ENCODE measurements at regions not wholly inside any gene's neighbourhood (a gene's known extent, or its start where the extent isn't known, plus 50 kb on each side); places are given as distances from the start of the nearest gene placed in this dataset.

DNA sequence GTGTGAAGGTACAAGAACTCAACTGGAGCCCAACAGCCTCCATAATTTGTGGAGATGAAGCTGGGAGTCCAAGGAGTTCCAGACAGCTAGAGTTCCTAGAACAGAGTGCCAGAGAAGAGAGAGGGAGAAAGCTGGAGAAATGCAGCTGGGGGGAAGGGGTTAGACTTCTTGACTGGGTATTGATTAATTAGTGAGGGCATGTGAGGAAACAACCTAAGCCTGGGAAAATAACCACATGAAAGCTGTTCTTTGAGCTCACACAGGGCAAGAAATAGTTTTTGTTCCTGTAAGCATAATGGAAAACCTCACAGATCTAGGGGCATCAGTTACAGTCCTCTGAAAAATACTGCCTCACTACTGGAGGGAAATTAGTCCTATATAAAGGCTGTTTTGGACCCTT lies 230.5 kb upstream of the FKBP1C start:
- no peaks in the 10 kb centered on the region for H3K36me3 ChIP-seq (ENCODE audit: control insufficient read depth in 2 of 2, insufficient read depth in 1 of 2, low read length in 2 of 2)
- CTCF ChIA-PET = interaction anchor here (0.6 kb wide), 1 partner anchor 21 kb away, joined by 6 read pairs; no protein-coding TSS in a partner anchor

DNA sequence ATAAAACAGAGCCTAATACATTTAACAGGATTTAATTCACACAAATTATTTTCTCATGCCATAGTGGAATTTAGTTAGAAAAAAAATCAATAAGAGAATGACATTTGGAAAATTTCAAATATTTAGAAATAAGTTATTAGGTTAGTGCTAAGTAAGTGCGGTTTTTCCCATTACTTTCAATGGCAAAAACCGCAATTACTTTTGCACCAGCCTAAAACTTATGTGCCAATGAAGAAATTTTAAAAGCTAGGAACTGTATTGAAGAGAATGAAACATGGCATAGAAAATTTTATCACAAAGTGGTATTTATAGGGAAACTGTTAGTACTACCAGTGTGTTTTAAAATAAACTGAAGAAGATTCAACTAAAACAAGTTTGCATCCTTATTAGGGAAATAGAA lies 228.3 kb upstream of the FKBP1C start:
- no peak overlapping the region for H3K27ac ChIP-seq (ENCODE audit: extremely low read depth, low read depth, low read length)
- CTCF ChIA-PET = no interaction called here
- no peak for TF ChIP-seq ZNF645 (tag by site-specific recombination; IDR thresholded peaks at IDR 0.05)
- TF ChIP-seq ZBTB20 (tag by site-specific recombination; IDR thresholded peaks at IDR 0.05) = no peak
- no peak for TF ChIP-seq ZNF654 (tag by site-specific recombination; IDR thresholded peaks at IDR 0.05; ENCODE audit: low read depth)
- no peak for TF ChIP-seq ZBTB6 (tag by site-specific recombination; IDR thresholded peaks at IDR 0.05)
- TF ChIP-seq WT1 (tag by site-specific recombination; IDR thresholded peaks at IDR 0.05) = no peak
- no peak for TF ChIP-seq ZNF677 (tag by site-specific recombination; IDR thresholded peaks at IDR 0.05)
- TF ChIP-seq, protein P1, sequence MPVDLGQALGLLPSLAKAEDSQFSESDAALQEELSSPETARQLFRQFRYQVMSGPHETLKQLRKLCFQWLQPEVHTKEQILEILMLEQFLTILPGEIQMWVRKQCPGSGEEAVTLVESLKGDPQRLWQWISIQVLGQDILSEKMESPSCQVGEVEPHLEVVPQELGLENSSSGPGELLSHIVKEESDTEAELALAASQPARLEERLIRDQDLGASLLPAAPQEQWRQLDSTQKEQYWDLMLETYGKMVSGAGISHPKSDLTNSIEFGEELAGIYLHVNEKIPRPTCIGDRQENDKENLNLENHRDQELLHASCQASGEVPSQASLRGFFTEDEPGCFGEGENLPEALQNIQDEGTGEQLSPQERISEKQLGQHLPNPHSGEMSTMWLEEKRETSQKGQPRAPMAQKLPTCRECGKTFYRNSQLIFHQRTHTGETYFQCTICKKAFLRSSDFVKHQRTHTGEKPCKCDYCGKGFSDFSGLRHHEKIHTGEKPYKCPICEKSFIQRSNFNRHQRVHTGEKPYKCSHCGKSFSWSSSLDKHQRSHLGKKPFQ (tag by site-specific recombination; IDR thresholded peaks at IDR 0.05) = no peak
- TF ChIP-seq PRDM4 (tag by site-specific recombination; IDR thresholded peaks at IDR 0.05) = no peak
- TF ChIP-seq, protein P2, sequence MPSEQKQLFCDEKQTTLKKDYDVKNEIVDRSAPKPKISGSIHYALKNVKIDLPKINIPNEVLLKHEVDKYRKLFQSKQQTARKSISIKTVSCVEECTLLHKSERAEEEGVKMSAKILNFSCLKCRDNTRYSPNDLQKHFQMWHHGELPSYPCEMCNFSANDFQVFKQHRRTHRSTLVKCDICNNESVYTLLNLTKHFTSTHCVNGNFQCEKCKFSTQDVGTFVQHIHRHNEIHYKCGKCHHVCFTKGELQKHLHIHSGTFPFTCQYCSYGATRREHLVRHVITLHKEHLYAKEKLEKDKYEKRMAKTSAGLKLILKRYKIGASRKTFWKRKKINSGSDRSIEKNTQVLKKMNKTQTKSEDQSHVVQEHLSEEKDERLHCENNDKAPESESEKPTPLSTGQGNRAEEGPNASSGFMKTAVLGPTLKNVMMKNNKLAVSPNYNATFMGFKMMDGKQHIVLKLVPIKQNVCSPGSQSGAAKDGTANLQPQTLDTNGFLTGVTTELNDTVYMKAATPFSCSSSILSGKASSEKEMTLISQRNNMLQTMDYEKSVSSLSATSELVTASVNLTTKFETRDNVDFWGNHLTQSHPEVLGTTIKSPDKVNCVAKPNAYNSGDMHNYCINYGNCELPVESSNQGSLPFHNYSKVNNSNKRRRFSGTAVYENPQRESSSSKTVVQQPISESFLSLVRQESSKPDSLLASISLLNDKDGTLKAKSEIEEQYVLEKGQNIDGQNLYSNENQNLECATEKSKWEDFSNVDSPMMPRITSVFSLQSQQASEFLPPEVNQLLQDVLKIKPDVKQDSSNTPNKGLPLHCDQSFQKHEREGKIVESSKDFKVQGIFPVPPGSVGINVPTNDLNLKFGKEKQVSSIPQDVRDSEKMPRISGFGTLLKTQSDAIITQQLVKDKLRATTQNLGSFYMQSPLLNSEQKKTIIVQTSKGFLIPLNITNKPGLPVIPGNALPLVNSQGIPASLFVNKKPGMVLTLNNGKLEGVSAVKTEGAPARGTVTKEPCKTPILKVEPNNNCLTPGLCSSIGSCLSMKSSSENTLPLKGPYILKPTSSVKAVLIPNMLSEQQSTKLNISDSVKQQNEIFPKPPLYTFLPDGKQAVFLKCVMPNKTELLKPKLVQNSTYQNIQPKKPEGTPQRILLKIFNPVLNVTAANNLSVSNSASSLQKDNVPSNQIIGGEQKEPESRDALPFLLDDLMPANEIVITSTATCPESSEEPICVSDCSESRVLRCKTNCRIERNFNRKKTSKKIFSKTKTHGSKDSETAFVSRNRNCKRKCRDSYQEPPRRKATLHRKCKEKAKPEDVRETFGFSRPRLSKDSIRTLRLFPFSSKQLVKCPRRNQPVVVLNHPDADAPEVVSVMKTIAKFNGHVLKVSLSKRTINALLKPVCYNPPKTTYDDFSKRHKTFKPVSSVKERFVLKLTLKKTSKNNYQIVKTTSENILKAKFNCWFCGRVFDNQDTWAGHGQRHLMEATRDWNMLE (tag by site-specific recombination; conservative IDR thresholded peaks at IDR 0.05; ENCODE audit: low read depth) = no peak
- no peak for TF ChIP-seq KLF1 (tag by site-specific recombination; IDR thresholded peaks at IDR 0.05)
- TF ChIP-seq, protein P3, sequence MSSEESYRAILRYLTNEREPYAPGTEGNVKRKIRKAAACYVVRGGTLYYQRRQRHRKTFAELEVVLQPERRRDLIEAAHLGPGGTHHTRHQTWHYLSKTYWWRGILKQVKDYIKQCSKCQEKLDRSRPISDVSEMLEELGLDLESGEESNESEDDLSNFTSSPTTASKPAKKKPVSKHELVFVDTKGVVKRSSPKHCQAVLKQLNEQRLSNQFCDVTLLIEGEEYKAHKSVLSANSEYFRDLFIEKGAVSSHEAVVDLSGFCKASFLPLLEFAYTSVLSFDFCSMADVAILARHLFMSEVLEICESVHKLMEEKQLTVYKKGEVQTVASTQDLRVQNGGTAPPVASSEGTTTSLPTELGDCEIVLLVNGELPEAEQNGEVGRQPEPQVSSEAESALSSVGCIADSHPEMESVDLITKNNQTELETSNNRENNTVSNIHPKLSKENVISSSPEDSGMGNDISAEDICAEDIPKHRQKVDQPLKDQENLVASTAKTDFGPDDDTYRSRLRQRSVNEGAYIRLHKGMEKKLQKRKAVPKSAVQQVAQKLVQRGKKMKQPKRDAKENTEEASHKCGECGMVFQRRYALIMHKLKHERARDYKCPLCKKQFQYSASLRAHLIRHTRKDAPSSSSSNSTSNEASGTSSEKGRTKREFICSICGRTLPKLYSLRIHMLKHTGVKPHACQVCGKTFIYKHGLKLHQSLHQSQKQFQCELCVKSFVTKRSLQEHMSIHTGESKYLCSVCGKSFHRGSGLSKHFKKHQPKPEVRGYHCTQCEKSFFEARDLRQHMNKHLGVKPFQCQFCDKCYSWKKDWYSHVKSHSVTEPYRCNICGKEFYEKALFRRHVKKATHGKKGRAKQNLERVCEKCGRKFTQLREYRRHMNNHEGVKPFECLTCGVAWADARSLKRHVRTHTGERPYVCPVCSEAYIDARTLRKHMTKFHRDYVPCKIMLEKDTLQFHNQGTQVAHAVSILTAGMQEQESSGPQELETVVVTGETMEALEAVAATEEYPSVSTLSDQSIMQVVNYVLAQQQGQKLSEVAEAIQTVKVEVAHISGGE (tag by site-specific recombination; conservative IDR thresholded peaks at IDR 0.05; ENCODE audit: low read depth) = no peak
- no peak for TF ChIP-seq ZNF449 (tag by site-specific recombination; IDR thresholded peaks at IDR 0.05)
- TF ChIP-seq ZNF221 (tag by site-specific recombination; IDR thresholded peaks at IDR 0.05; ENCODE audit: borderline replicate concordance) = no peak
- no peak for TF ChIP-seq ZNF777 (tag by site-specific recombination; IDR thresholded peaks at IDR 0.05; ENCODE audit: borderline replicate concordance)
- no peak for TF ChIP-seq ZNF112 (tag by site-specific recombination; IDR thresholded peaks at IDR 0.05)
- no peak for TF ChIP-seq HOXD13 (CRISPR knock-in tag; IDR thresholded peaks at IDR 0.05; ENCODE audit: borderline replicate concordance)

More for the DNA sequence above, 230.5 kb upstream of the FKBP1C start:
- H3K4me3 ChIP-seq (ENCODE audit: low read depth, low read length) = no peak overlapping the region
- POLR2A ChIA-PET = no interaction called here
- H3K9me3 ChIP-seq (ENCODE audit: control insufficient read depth, insufficient read depth, low read depth, low read length) = no peaks in the 10 kb centered on the region
- TF ChIP-seq ZNF423 (tag by site-specific recombination; IDR thresholded peaks at IDR 0.05) (no peak), SP7 (tag by site-specific recombination; IDR thresholded peaks at IDR 0.05) (no peak), GLIS1 (tag by site-specific recombination; IDR thresholded peaks at IDR 0.05) (no peak), YY2 (tag by site-specific recombination; IDR thresholded peaks at IDR 0.05) (no peak), ZNF292 (tag by site-specific recombination; IDR thresholded peaks at IDR 0.05; ENCODE audit: borderline replicate concordance, low read depth) (no peak), ZNF610 (tag by site-specific recombination; IDR thresholded peaks at IDR 0.05; ENCODE audit: borderline replicate concordance) (no peak)
- H3K27ac ChIP-seq (ENCODE audit: extremely low read depth, low read depth, low read length) = no peak overlapping the region
- H3K4me1 ChIP-seq (ENCODE audit: control insufficient read depth, insufficient read depth, low read length) = no peaks in the 10 kb centered on the region

More for the DNA sequence above, 228.3 kb upstream of the FKBP1C start:
- Histone ChIP-seq H3K36me3 (ENCODE audit: control insufficient read depth in 2 of 2, insufficient read depth in 1 of 2, low read length in 2 of 2) (no peaks in the 10 kb centered on the region), H3K4me1 (ENCODE audit: control insufficient read depth, insufficient read depth, low read length) (no peaks in the 10 kb centered on the region), H3K9me3 (ENCODE audit: control insufficient read depth, insufficient read depth, low read depth, low read length) (no peaks in the 10 kb centered on the region), H3K4me3 (ENCODE audit: low read depth, low read length) (no peak overlapping the region)
- POLR2A ChIA-PET = no interaction called here
